K562 (cell line): ENCODE measurements at regions not wholly inside any gene's neighbourhood (a gene's known extent, or its start where the extent isn't known, plus 50 kb on each side); places are given as distances from the start of the nearest gene placed in this dataset.
A peak's percentile ranks its signal among the peaks of the same experiment; 100 is the strongest.

Experiments used
- ARNT ChIP-seq, 2 experiments: fragments of 450-650 bp; IDR thresholded peaks; 2 replicates each; pipeline ENCODE4 v1.6.1; 2016; ENCODE audit warnings: mild to moderate bottlenecking in 1 of 2
- CTBP1 ChIP-seq: fragments of 450-650 bp; IDR thresholded peaks from 2 replicates; pipeline ENCODE4 v1.6.1; 2016; ENCODE audit warnings: borderline replicate concordance
- GATAD2A ChIP-seq: fragments of 450-650 bp; IDR thresholded peaks from 2 replicates; pipeline ENCODE4 v1.6.1; 2017
- GTF2E2 ChIP-seq: fragments of 200-800 bp; sonication (Bioruptor generic); IDR thresholded peaks from 2 replicates; pipeline ENCODE4 v1.6.1; 2016; ENCODE audit warnings: missing genetic modification characterization, missing compliant biosample characterization
- HDGF ChIP-seq: fragments of 450-650 bp; IDR thresholded peaks from 2 replicates; pipeline ENCODE4 v1.6.1; 2016
- JUND ChIP-seq, 2 experiments: IDR thresholded peaks; 2 replicates in 1 of 2; 3 replicates in 1 of 2; pipeline ENCODE4 v1.6.1; 2011; ENCODE audit warnings: borderline replicate concordance in 2 of 2, low read depth in 2 of 2, low read length in 2 of 2, improper control_type of control experiment in 1 of 2, missing biosample characterization in 1 of 2, missing genetic modification characterization in 1 of 2, missing genetic modification reagents in 1 of 2
- NELFE ChIP-seq: IDR thresholded peaks from 2 replicates; pipeline ENCODE4 v1.6.1; 2011; ENCODE audit warnings: mild to moderate bottlenecking; ENCODE audit not compliant: insufficient read depth, insufficient read length
- NFE2L1 ChIP-seq: fragments of 450-650 bp; IDR thresholded peaks from 2 replicates; pipeline ENCODE4 v1.6.1; 2016; ENCODE audit warnings: missing genetic modification characterization, low read depth, mild to moderate bottlenecking, missing compliant biosample characterization, moderate library complexity, borderline replicate concordance
- NR2C2 ChIP-seq, 2 experiments: fragments of 200-800 bp in 1 of 2; sonication (Bioruptor generic) in 1 of 2; sonication (generic) in 1 of 2; formaldehyde crosslinking in 1 of 2; IDR thresholded peaks; 2 replicates each; pipeline versions ENCODE4 v1.6.1 to v1.8.0; 2016 to 2022; ENCODE audit warnings: mild to moderate bottlenecking in 1 of 2, missing compliant biosample characterization in 1 of 2, missing genetic modification characterization in 1 of 2, missing genetic modification reagents in 1 of 2
- NRF1 ChIP-seq, 2 experiments: fragments of 450-650 bp; IDR thresholded peaks in 1 of 2; conservative IDR thresholded peaks in 1 of 2; 2 replicates each; pipeline ENCODE4 v1.6.1; 2014; ENCODE audit warnings: mild to moderate bottlenecking in 2 of 2
- PATZ1 ChIP-seq: fragments of 250-450 bp; sonication (Bioruptor Pico); IDR thresholded peaks from 2 replicates; pipeline ENCODE4 v1.5.0; 2020; ENCODE audit warnings: mild to moderate bottlenecking, borderline replicate concordance
- SP2 ChIP-seq: IDR thresholded peaks from 2 replicates; pipeline ENCODE4 v1.6.1; 2011; ENCODE audit warnings: mild to moderate bottlenecking, low read depth, low read length, moderate library complexity; ENCODE audit not compliant: poor library complexity, severe bottlenecking; ENCODE audit errors: extremely low read depth
- ZNF407 ChIP-seq: fragments of 450-650 bp; IDR thresholded peaks from 2 replicates; pipeline ENCODE4 v1.6.1; 2016; ENCODE audit warnings: low read depth
- ZNF408 ChIP-seq: fragments of 250-450 bp; sonication (Bioruptor Pico); IDR thresholded peaks from 2 replicates; pipeline ENCODE4 v1.4.0; 2020; ENCODE audit warnings: low read depth, mild to moderate bottlenecking, moderate library complexity
- ZNF699 ChIP-seq: fragments of 250-450 bp; sonication (Bioruptor Pico); IDR thresholded peaks from 2 replicates; pipeline ENCODE4 v1.8.0; 2021; ENCODE audit warnings: mild to moderate bottlenecking, moderate library complexity; ENCODE audit not compliant: insufficient replicate concordance
- ZNF717 ChIP-seq: fragments of 250-450 bp; sonication (Bioruptor Pico); IDR thresholded peaks from 2 replicates; pipeline ENCODE4 v1.5.0; 2021
- ZNF79 ChIP-seq: fragments of 250-450 bp; sonication (Bioruptor Pico); IDR thresholded peaks from 2 replicates; pipeline ENCODE4 v1.4.0; 2020; ENCODE audit warnings: low read depth, mild to moderate bottlenecking, moderate library complexity

- no peak for TF ChIP-seq ZNF407
- TF ChIP-seq NELFE: no peak
- TF ChIP-seq ARNT (IDR thresholded peaks at IDR 0.05): no peak
- TF ChIP-seq HDGF: no peak
- TF ChIP-seq GTF2E2: no peak
- TF ChIP-seq ZNF79 (CRISPR knock-in tag): no peak
- TF ChIP-seq PATZ1 (CRISPR knock-in tag): no peak
- TF ChIP-seq ZNF408 (CRISPR knock-in tag): no peak
- TF ChIP-seq GATAD2A: no peak
- TF ChIP-seq CTBP1: no peak
- TF ChIP-seq SP2: no peak
- TF ChIP-seq NR2C2 (CRISPR knock-in tag; IDR thresholded peaks at IDR 0.05): no peak
- no peak for TF ChIP-seq NR2C2 (tag; IDR thresholded peaks at IDR 0.05)
- no peak for TF ChIP-seq NRF1 (conservative IDR thresholded peaks at IDR 0.05 in 1 of 2, IDR thresholded peaks at IDR 0.05 in 1 of 2)
- TF ChIP-seq NFE2L1 (tag): no peak
- no peak for TF ChIP-seq ZNF699 (CRISPR knock-in tag)
- peak; percentile 37; the same call in 1 of the 2 replicates for TF ChIP-seq JUND (IDR thresholded peaks at IDR 0.05; ENCODE audit: borderline replicate concordance, low read depth, low read length)
- peak; percentile 39; the same call in 1 of the 3 replicates for TF ChIP-seq JUND (tag; IDR thresholded peaks at IDR 0.05; ENCODE audit: borderline replicate concordance, low read depth, low read length)
- TF ChIP-seq ZNF717 (CRISPR knock-in tag): no peak
These were observed 71.7 kb upstream of the PRICKLE1 start (continued) for GRCh38 chr12:42660968-42661937.
